ENCODE measurements at regions not wholly inside any gene's neighbourhood (a gene's known extent, or its start where the extent isn't known, plus 50 kb on each side); places are given as distances from the start of the nearest gene placed in this dataset.

DNA sequence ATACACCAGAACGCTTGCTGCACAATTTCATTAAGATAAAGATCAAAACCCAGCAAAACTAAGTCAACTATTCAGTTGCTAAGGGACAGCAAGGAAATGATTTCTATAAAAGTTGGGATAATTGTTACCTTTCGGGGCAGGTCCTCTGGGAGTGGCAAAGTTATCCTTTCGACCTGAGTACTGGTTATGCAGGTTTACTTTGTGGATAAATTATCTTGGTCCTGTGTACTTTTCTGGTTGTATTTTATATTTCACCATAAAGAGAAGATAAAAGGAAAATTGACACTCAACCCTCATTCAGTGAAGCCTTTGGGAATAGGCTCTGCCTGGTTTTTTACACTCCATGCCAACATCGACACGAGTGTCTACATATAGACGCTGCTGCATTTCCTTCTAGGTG is 146.5 kb downstream of the SYK start:
- Mint-ChIP-seq H3K4me1 (ENCODE audit: low read depth) (peaks cover 4% of the 10 kb centered on the region), H3K36me3 (ENCODE audit: low read depth) (no peaks in the 10 kb centered on the region)

GRCh38 chr9:90950600-90950999 is 149.0 kb downstream of the SYK start:
- no peak overlapping the region for H3K27ac Mint-ChIP-seq
- no peak for DNase-seq
- no peaks in the 10 kb centered on the region for H3K9me3 Mint-ChIP-seq
- no peaks in the 10 kb centered on the region for H3K4me1 Mint-ChIP-seq (ENCODE audit: low read depth)
- no peaks in the 10 kb centered on the region for H3K36me3 Mint-ChIP-seq (ENCODE audit: low read depth)
- no peak overlapping the region for H3K4me3 Mint-ChIP-seq
- H3K27me3 Mint-ChIP-seq, result peaks cover 58% of the 10 kb centered on the region

More for the DNA sequence above, 146.5 kb downstream of the SYK start:
- Mint-ChIP-seq H3K4me3 (no peak overlapping the region), H3K27ac (no peak overlapping the region), H3K27me3 (peaks cover 63% of the 10 kb centered on the region), H3K9me3 (no peaks in the 10 kb centered on the region)
- DNase-seq, result no peak

GRCh38 chr9:90953200-90953599 is 151.6 kb downstream of the SYK start:
- H3K27me3 Mint-ChIP-seq, result peaks cover 58% of the 10 kb centered on the region
- H3K4me1 Mint-ChIP-seq (ENCODE audit: low read depth), result no peaks in the 10 kb centered on the region
- no peak overlapping the region for H3K4me3 Mint-ChIP-seq
- DNase-seq, result no peak
- H3K9me3 Mint-ChIP-seq, result no peaks in the 10 kb centered on the region
- no peaks in the 10 kb centered on the region for H3K36me3 Mint-ChIP-seq (ENCODE audit: low read depth)
- H3K27ac Mint-ChIP-seq, result no peak overlapping the region

- no peak for DNase-seq
- Mint-ChIP-seq H3K36me3 (ENCODE audit: low read depth) (no peaks in the 10 kb centered on the region), H3K27me3 (peaks cover 58% of the 10 kb centered on the region), H3K27ac (no peak overlapping the region), H3K9me3 (no peaks in the 10 kb centered on the region), H3K4me1 (ENCODE audit: low read depth) (no peaks in the 10 kb centered on the region), H3K4me3 (no peak overlapping the region)
Observed at GRCh38 chr9:90953805-90954204, 152.2 kb downstream of the SYK start.

GRCh38 chr9:90956026-90956810 is 154.6 kb downstream of the SYK start:
- Mint-ChIP-seq H3K4me3 (no peak overlapping the region), H3K36me3 (ENCODE audit: low read depth) (no peaks in the 10 kb centered on the region), H3K9me3 (no peaks in the 10 kb centered on the region), H3K27ac (no peak overlapping the region), H3K27me3 (peaks cover 48% of the 10 kb centered on the region), H3K4me1 (ENCODE audit: low read depth) (no peaks in the 10 kb centered on the region)
- DNase-seq, result no peak

GRCh38 chr9:90958328-90958727 is 156.7 kb downstream of the SYK start:
- peaks cover 62% of the 10 kb centered on the region for H3K27me3 Mint-ChIP-seq

GRCh38 chr9:90960941-90961340 is 159.3 kb downstream of the SYK start:
- H3K9me3 Mint-ChIP-seq, result no peaks in the 10 kb centered on the region
- no peaks in the 10 kb centered on the region for H3K36me3 Mint-ChIP-seq (ENCODE audit: low read depth)
- no peak for DNase-seq
- H3K4me3 Mint-ChIP-seq, result no peak overlapping the region
- peaks cover 70% of the 10 kb centered on the region for H3K27me3 Mint-ChIP-seq
- H3K27ac Mint-ChIP-seq, result no peak overlapping the region
- peaks cover 20% of the 10 kb centered on the region for H3K4me1 Mint-ChIP-seq (ENCODE audit: low read depth)

More at GRCh38 chr9:90958328-90958727, 156.7 kb downstream of the SYK start:
- no peak overlapping the region for H3K27ac Mint-ChIP-seq
- no peak overlapping the region for H3K4me3 Mint-ChIP-seq
- no peak for DNase-seq
- H3K36me3 Mint-ChIP-seq (ENCODE audit: low read depth), result no peaks in the 10 kb centered on the region
- no peaks in the 10 kb centered on the region for H3K9me3 Mint-ChIP-seq
- H3K4me1 Mint-ChIP-seq (ENCODE audit: low read depth), result no peaks in the 10 kb centered on the region

DNA sequence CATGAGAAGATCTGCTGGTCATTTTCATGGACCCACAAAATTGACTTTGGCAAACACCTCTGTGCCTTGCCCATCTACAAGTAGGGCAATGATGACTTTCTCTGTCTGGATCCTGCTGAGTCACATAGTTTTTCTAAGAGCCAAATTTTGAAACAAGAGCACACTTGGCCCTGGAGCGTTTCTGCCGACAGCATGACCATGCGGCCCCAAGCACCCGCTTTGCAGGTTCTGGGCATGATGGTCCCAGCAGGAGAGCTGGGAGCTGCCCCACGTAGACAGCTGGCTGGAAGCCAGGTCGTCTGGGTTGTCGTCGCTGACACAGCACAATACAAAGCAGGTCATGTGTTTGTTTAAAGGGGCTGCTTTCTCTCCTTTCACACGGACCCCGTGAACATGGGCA is 159.8 kb downstream of the SYK start:
- peaks cover 66% of the 10 kb centered on the region for H3K27me3 Mint-ChIP-seq
- H3K9me3 Mint-ChIP-seq, result no peaks in the 10 kb centered on the region
- H3K36me3 Mint-ChIP-seq (ENCODE audit: low read depth), result no peaks in the 10 kb centered on the region
- no peak for DNase-seq
- no peak overlapping the region for H3K4me3 Mint-ChIP-seq
- H3K4me1 Mint-ChIP-seq (ENCODE audit: low read depth), result peaks cover 24% of the 10 kb centered on the region
- no peak overlapping the region for H3K27ac Mint-ChIP-seq

DNA sequence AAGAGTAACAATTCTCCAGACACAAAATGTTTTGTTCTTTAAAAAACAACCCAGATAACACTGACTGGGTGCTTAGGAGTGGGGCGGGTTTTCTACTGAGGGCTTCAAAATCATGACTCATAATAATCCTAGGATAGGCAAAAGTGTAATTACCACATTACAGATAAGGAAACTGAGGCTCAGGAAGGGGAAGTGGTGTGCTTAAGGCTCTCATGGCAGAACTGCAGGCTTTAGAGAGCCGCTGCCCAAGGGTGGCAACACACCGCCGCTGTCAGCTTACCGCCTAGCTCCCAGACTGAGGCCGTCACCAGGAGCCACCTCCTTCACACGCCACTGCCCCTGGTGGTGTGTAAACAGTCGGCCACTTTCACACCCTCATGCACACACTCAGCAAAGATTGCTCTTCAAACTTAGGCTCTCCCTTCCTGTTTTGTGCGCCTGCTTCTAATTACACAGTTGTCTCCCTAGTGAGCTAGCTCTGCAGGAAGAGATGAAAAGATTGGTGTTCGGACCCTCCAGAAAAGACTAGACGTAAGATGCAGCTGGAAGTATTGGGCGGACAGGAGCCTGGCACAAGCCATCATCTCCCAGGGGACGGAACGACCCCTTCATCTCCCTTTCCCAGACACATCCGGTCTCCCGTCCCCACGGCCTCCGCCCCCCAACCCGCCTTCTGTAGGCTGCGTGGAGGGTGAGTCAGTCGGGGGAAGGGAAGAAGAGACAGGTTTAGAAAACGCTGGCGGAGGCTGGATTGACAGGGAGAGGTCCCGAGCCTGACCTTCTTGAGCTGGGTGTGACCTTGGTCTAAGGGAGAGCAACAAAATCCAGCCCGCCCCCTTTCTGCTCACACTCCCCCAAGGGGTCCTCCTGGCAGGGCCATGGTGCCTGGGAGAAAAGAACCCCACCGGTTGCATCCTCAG is 162.7 kb downstream of the SYK start:
- peak overlapping the region; percentile 13 for H3K4me3 Mint-ChIP-seq
- no peaks in the 10 kb centered on the region for H3K36me3 Mint-ChIP-seq (ENCODE audit: low read depth)
- peaks cover 51% of the 10 kb centered on the region for H3K27me3 Mint-ChIP-seq
- peaks cover 39% of the 10 kb centered on the region for H3K4me1 Mint-ChIP-seq (ENCODE audit: low read depth)
- peak overlapping the region; percentile 12 for H3K27ac Mint-ChIP-seq
- no peak for DNase-seq
- no peaks in the 10 kb centered on the region for H3K9me3 Mint-ChIP-seq

GRCh38 chr9:90965226-90966030 is 163.8 kb downstream of the SYK start:
- DNase-seq, result no peak
- H3K27ac Mint-ChIP-seq, result peak overlapping the region; percentile 6
- H3K36me3 Mint-ChIP-seq (ENCODE audit: low read depth), result no peaks in the 10 kb centered on the region
- H3K4me1 Mint-ChIP-seq (ENCODE audit: low read depth), result peaks cover 39% of the 10 kb centered on the region
- peaks cover 51% of the 10 kb centered on the region for H3K27me3 Mint-ChIP-seq
- H3K4me3 Mint-ChIP-seq, result no peak overlapping the region
- no peaks in the 10 kb centered on the region for H3K9me3 Mint-ChIP-seq

GRCh38 chr9:90966031-90966290 is 164.3 kb downstream of the SYK start:
- peaks cover 46% of the 10 kb centered on the region for H3K27me3 Mint-ChIP-seq
- H3K4me3 Mint-ChIP-seq, result no peak overlapping the region
- H3K4me1 Mint-ChIP-seq (ENCODE audit: low read depth), result peaks cover 39% of the 10 kb centered on the region
- no peaks in the 10 kb centered on the region for H3K9me3 Mint-ChIP-seq
- H3K36me3 Mint-ChIP-seq (ENCODE audit: low read depth), result no peaks in the 10 kb centered on the region
- no peak for DNase-seq
- peak overlapping the region; percentile 6 for H3K27ac Mint-ChIP-seq

- Mint-ChIP-seq H3K36me3 (ENCODE audit: low read depth) (no peaks in the 10 kb centered on the region), H3K27ac (peak overlapping the region; percentile 73), H3K27me3 (peaks cover 40% of the 10 kb centered on the region), H3K4me1 (ENCODE audit: low read depth) (peaks cover 39% of the 10 kb centered on the region), H3K9me3 (no peaks in the 10 kb centered on the region), H3K4me3 (peak overlapping the region; percentile 34)
- peak; percentile 57 for DNase-seq
Observed at GRCh38 chr9:90966480-90967144, 165.0 kb downstream of the SYK start.

DNA sequence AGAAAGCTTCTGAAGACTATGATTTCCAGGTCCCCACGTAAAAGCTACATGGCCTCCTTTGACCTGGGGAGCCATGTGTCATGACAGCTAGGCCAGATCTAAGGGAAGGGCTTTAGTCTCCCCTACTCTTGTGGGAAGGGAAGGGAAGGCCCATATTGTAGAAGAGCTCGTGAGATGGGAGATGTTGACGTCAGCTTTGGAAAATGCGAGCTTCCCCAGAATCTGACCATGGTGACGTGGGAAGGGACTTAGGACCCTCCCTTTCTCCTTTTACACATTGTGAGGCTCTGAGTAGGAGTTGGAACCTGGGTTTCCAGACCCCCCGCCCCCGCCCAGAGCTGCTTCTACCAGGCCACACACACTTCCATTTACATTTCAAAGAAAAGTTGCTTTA is 165.5 kb downstream of the SYK start:
- Mint-ChIP-seq H3K4me1 (ENCODE audit: low read depth) (peaks cover 39% of the 10 kb centered on the region), H3K27me3 (peaks cover 35% of the 10 kb centered on the region), H3K36me3 (ENCODE audit: low read depth) (no peaks in the 10 kb centered on the region), H3K9me3 (no peaks in the 10 kb centered on the region), H3K27ac (peak overlapping the region; percentile 73), H3K4me3 (no peak overlapping the region)
- DNase-seq, result no peak

DNA sequence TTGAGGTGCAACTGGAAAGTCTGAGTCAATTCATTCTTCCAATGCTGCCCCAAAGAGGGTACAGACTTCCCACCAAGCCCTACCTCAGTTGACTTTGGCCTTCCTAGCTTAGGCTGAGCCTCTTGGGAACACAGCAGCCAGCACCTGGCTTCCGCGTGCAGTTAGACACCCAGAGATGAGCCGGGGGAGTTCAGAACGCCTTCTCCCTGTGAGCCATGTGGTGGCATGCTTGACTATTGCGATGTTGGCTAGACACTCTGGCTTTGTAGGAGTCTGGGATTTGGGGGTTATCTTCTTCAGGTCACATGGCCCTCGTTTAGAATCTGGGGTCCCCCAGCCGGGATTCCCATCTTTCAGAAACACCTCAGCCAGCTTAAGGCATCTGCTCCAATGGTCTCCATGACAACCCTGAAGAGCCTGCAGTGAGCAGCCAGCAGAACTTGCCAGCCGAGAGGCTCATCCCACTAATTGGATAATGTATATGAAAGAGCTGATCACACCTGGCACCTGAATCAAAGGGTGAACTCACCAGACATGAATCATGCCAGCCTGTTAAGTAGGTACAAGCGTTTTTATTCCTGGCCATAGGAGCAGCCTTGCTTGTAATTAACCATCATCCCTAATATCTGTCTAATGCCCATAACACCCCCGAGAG is 167.5 kb downstream of the SYK start:
- H3K27ac Mint-ChIP-seq, result no peak overlapping the region
- DNase-seq, result no peak
- H3K9me3 Mint-ChIP-seq, result no peaks in the 10 kb centered on the region
- H3K27me3 Mint-ChIP-seq, result peaks cover 29% of the 10 kb centered on the region
- H3K36me3 Mint-ChIP-seq (ENCODE audit: low read depth), result no peaks in the 10 kb centered on the region
- peaks cover 35% of the 10 kb centered on the region for H3K4me1 Mint-ChIP-seq (ENCODE audit: low read depth)
- no peak overlapping the region for H3K4me3 Mint-ChIP-seq
